GM06990 (cell line): ENCODE measurements at regions not wholly inside any gene's neighbourhood (a gene's known extent, or its start where the extent isn't known, plus 50 kb on each side); places are given as distances from the start of the nearest gene placed in this dataset.

ENCODE experiments used
- DNase-seq: peaks from one replicate; pipeline ENCODE4 v3.0.0-alpha.2; 2011; ENCODE audit not compliant: insufficient read length; ENCODE audit errors: extremely low read depth
- H3K27me3 ChIP-seq: replicated peaks from 2 replicates; pipeline ENCODE4 v1.6.0; 2011; ENCODE audit warnings: low read length; ENCODE audit not compliant: control insufficient read depth, insufficient read depth
- H3K36me3 ChIP-seq: 2 replicates; pipeline ENCODE4 v1.5.1; 2011; ENCODE audit warnings: low read length; ENCODE audit not compliant: control insufficient read depth, insufficient read depth
- H3K4me3 ChIP-seq: replicated peaks from 2 replicates; pipeline ENCODE4 v1.5.1; 2011; ENCODE audit warnings: low read depth, mild to moderate bottlenecking, control low read depth, low read length
- CTCF ChIP-seq: IDR thresholded peaks from 2 replicates; pipeline ENCODE4 v1.5.1; 2011; ENCODE audit warnings: low read length, control low read depth, mild to moderate bottlenecking, inconsistent platforms; ENCODE audit not compliant: insufficient read depth, poor library complexity, severe bottlenecking

- H3K27me3 ChIP-seq, result no peaks in the 10 kb centered on the region
- no peaks in the 10 kb centered on the region for H3K36me3 ChIP-seq
- H3K4me3 ChIP-seq, result no peak overlapping the region
- TF ChIP-seq CTCF, result no peak
- DNase-seq, result no peak
These were observed 235.3 kb downstream of the C3orf38 start for GRCh38 chr3:88385090-88385489.

- Histone ChIP-seq H3K36me3 (no peaks in the 10 kb centered on the region), H3K4me3 (no peak overlapping the region), H3K27me3 (no peaks in the 10 kb centered on the region)
- no peak for DNase-seq
- TF ChIP-seq CTCF, result no peak
These were observed 248.8 kb downstream of the C3orf38 start for GRCh38 chr3:88398581-88398980.

GRCh38 chr3:88403319-88403718 is 253.6 kb downstream of the C3orf38 start:
- Histone ChIP-seq H3K36me3 (no peaks in the 10 kb centered on the region), H3K4me3 (no peak overlapping the region), H3K27me3 (no peaks in the 10 kb centered on the region)
- TF ChIP-seq CTCF, result no peak
- DNase-seq, result no peak

- no peak overlapping the region for H3K4me3 ChIP-seq
- H3K36me3 ChIP-seq, result no peaks in the 10 kb centered on the region
- H3K27me3 ChIP-seq, result no peaks in the 10 kb centered on the region
- no peak for TF ChIP-seq CTCF
- DNase-seq, result no peak
These were observed 258.3 kb downstream of the C3orf38 start for GRCh38 chr3:88408097-88408496.

GRCh38 chr3:88408935-88409334 is 259.2 kb downstream of the C3orf38 start:
- Histone ChIP-seq H3K4me3 (no peak overlapping the region), H3K27me3 (no peaks in the 10 kb centered on the region), H3K36me3 (no peaks in the 10 kb centered on the region)
- no peak for TF ChIP-seq CTCF
- no peak for DNase-seq

- DNase-seq, result no peak
- H3K4me3 ChIP-seq, result no peak overlapping the region
- H3K36me3 ChIP-seq, result no peaks in the 10 kb centered on the region
- TF ChIP-seq CTCF, result no peak
- H3K27me3 ChIP-seq, result no peaks in the 10 kb centered on the region
These were observed 260.5 kb downstream of the C3orf38 start for GRCh38 chr3:88410259-88410658.
